Lower leg skin (tissue), 4 donors: ENCODE measurements at regions not wholly inside any gene's neighbourhood (a gene's known extent, or its start where the extent isn't known, plus 50 kb on each side); places are given as distances from the start of the nearest gene placed in this dataset.

Experiments used
- DNase-seq, 2 donors: peaks; one replicate each; pipeline ENCODE4 v3.0.0-alpha.2; 2019; ENCODE audit warnings: low spot score in 2 of 2
- H3K4me3 ChIP-seq: fragments of 200-600 bp; sonication (generic); 2 replicates; pipeline ENCODE4 v1.5.1; 2017; ENCODE audit warnings: mild to moderate bottlenecking, low read depth; ENCODE audit not compliant: poor library complexity, severe bottlenecking
- POLR2A ChIP-seq, 2 donors: fragments of 450-650 bp; IDR thresholded peaks; one replicate each; pipeline ENCODE4 v1.6.1; 2016 to 2017; ENCODE audit warnings: antibody characterized with exemption in 2 of 2, mild to moderate bottlenecking in 1 of 2, moderate library complexity in 1 of 2
- WGBS, 2 donors: methylation state at CpG; one replicate each; pipeline ENCODE4 v1.1.5; 2018; 5-methylcytosine and 5-hydroxymethylcytosine counted together
- intact Hi-C: fragments of 100-400 bp; cut with DNase I; formaldehyde crosslinking; loops from one replicate; pipeline ENCODE4 v1.15.0; 2023; ENCODE audit warnings: low total_unique reads
- TF ChIP-seq, protein P1 (sequence below), 3 donors: fragments of 450-650 bp; IDR thresholded peaks; one replicate each; pipeline ENCODE4 v1.5.1; 2016; ENCODE audit warnings: antibody characterized with exemption in 3 of 3, mild to moderate bottlenecking in 3 of 3, moderate library complexity in 2 of 3

DNA sequence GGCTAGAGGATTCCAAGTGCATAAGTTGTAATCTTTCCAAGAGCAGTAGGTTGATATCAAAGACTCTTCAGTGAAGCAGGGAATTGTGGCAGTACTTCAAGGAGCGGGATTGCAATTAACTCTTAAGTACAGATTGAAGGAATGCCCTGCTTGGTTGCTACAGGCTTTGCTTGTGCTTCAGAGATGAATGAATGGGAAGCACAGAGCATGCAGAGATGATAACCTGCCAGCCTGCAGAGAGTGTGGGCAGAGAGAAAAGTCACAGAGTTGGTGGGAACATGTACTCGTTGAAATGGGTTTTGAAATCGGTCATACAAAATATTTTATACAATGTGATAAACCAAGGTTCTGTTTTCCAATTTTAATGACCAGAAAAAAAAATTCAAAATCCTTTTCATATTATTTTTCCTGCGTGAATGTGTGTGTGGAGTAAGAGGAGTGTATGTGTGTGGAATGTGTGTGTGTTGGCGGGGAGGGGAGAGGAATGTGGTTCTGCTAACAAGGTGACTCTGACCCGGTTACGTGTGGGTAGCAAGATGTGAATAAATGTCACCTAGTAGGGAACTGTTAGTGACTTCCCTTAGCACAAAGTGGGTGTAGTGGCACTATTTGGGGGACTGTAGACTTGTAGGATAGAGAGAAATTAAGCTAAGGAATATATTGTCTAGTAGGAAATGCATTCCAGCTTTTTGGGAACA lies 697.8 kb downstream of the GATA3 start:
- TF ChIP-seq, protein P1, sequence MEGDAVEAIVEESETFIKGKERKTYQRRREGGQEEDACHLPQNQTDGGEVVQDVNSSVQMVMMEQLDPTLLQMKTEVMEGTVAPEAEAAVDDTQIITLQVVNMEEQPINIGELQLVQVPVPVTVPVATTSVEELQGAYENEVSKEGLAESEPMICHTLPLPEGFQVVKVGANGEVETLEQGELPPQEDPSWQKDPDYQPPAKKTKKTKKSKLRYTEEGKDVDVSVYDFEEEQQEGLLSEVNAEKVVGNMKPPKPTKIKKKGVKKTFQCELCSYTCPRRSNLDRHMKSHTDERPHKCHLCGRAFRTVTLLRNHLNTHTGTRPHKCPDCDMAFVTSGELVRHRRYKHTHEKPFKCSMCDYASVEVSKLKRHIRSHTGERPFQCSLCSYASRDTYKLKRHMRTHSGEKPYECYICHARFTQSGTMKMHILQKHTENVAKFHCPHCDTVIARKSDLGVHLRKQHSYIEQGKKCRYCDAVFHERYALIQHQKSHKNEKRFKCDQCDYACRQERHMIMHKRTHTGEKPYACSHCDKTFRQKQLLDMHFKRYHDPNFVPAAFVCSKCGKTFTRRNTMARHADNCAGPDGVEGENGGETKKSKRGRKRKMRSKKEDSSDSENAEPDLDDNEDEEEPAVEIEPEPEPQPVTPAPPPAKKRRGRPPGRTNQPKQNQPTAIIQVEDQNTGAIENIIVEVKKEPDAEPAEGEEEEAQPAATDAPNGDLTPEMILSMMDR (IDR thresholded peaks at IDR 0.05) = no peak
- TF ChIP-seq POLR2A (IDR thresholded peaks at IDR 0.05) = no peak
- intact Hi-C loops = no loop called here
- 47 to 67% methylated on average over 7 of the region's 7 CpGs for WGBS, 2 donors
- DNase-seq = no peak
- no peak overlapping the region for H3K4me3 ChIP-seq

DNA sequence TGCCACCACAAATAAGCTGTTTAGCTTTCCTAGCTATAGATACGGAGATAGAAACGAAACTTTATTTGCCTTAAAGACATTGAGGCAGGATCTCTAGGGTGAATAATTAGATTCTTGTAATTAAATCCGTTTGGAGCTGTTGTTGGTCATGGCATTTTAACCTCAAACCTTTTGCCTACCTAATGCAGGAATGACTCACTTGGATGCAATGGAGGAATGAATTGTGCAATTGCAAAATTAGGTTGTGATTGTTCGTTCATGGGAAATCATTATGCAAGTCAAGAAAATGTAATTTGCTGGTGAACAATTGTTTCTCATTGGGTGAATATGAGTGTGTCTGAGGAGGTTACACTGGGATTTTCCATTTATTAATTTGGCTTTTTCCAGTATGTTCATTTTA lies 703.5 kb downstream of the GATA3 start:
- DNase-seq = no peak
- intact Hi-C loops = no loop called here
- WGBS, 2 donors = 28 to 34% methylated on average over 4 of the region's 4 CpGs
- TF ChIP-seq, protein P1 (IDR thresholded peaks at IDR 0.05) = no peak
- no peak for TF ChIP-seq POLR2A (IDR thresholded peaks at IDR 0.05)
- H3K4me3 ChIP-seq = no peak overlapping the region

DNA sequence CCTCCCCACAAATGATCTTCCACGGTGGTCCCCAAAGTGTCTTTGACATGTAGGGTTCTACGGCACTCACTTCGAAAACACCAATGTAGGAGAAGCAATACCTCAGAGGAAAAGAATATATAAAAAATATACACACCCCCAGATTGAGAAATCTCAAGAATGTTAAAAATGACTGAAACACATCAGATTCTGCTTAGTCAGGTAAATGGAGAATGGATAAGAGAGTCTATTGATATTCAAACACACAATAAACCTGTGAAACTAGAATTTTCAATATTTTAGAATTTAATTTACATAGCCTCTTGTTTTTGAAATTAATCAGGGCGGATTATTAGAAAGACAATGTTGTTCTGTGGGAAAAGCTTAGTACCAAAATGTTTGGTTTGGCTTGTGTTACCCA lies 712.4 kb downstream of the GATA3 start:
- H3K4me3 ChIP-seq = no peak overlapping the region
- TF ChIP-seq POLR2A (IDR thresholded peaks at IDR 0.05) = no peak
- TF ChIP-seq, protein P1 (IDR thresholded peaks at IDR 0.05) = no peak
- no peak for DNase-seq
- 93 to 94% methylated on average over 4 of the region's 4 CpGs for WGBS, 2 donors
- intact Hi-C loops = no loop called here

DNA sequence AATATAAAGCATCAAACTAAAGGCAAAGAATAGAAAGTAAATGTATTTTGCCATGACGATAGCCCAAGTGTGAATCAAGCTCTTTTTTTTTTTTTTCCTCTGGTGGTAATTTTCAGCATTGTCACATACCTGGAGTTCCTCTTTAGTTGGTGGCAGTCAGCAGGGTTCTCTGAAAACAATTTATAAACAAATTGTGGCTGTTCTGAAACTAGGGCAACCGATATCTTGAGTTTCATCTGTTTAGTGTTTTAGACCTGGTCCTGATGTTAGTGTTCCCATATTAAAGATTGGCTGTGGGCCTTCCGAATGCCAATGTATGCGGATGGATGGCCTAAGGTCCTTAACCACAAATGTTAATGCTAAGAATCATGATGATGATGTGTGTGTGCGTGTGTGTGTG lies 713.1 kb downstream of the GATA3 start:
- 70 to 74% methylated on average over 5 of the region's 5 CpGs for WGBS, 2 donors
- no peak overlapping the region for H3K4me3 ChIP-seq
- DNase-seq = no peak
- TF ChIP-seq, protein P1 (IDR thresholded peaks at IDR 0.05) = no peak
- no peak for TF ChIP-seq POLR2A (IDR thresholded peaks at IDR 0.05)
- intact Hi-C loops = no loop called here

DNA sequence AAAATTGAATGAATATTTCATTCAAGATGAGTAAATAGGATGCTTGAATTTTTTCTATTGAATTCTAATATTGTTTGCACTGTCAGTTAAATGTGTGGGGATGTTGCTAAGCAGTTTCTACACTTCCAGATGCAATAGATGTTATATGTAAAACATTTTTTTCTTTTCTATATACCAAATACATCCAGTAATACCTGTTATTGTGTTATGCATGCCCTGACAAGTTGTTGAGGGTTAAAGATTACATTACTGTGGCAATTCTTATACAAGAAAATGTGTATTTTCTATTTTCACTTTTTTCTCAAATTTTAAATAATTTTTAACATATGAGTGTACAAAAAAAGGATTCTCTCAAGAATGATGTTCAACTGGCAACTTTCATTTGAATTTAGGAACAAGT lies 713.9 kb downstream of the GATA3 start:
- no peak for DNase-seq
- TF ChIP-seq, protein P1 (IDR thresholded peaks at IDR 0.05) = no peak
- intact Hi-C loops = no loop called here
- no peak overlapping the region for H3K4me3 ChIP-seq

DNA sequence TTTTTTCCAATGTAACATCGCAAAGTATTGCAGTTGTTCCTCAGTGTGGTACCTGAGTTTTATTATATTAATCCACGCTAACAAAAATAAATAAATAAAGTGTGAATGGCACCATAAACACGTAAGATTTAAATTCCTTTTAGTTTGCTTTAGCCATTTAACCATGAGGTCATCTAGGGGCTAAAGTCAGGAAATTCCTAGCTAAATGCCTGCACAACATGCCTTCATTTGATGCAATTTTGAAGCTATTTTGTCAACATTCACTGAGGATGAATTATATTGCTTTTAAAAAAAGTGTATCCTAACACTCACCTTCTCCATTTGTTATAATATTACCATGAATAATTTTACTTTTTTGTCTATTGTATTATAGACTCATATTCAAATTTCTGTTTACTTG lies 714.4 kb downstream of the GATA3 start:
- TF ChIP-seq, protein P1 (IDR thresholded peaks at IDR 0.05) = no peak
- TF ChIP-seq POLR2A (IDR thresholded peaks at IDR 0.05) = no peak
- DNase-seq = no peak
- intact Hi-C loops = no loop called here
- no peak overlapping the region for H3K4me3 ChIP-seq
- WGBS, 2 donors = 69 to 70% methylated on average over 3 of the region's 3 CpGs
